Stimulated activated CD8-positive, alpha-beta memory T cell treated with anti-CD3 and anti-CD28 coated beads, Interleukin-2, amount 100 ng/mL, for 48 hours (primary cell): ENCODE measurements at regions not wholly inside any gene's neighbourhood (a gene's known extent, or its start where the extent isn't known, plus 50 kb on each side); places are given as distances from the start of the nearest gene placed in this dataset.

Source experiments
- DNase-seq, 2 donors: peaks; one replicate each; pipeline ENCODE4 v3.0.0-alpha.2; 2020; ENCODE audit warnings: low read depth in 2 of 2

DNA sequence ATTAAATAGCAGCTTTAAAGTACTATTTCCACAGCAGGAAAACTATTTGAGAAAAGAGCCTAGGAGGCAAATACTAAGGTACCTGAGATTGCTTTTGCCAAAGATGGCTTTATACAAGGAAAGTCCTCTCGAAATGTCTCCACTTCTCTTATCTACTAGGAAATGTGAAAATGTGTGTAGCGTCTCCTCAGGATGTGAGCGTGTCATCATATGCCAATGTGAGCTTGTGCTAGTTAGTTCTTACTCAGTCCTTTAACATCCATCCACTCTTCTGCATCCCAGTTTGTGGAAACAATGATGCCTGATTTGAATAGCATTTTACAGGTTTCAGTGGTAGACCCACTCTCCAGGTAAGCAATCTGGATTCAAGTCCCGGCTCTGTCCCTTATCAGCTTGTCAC is 421.0 kb downstream of the DYNC2H1 start:
- DNase-seq = no peak

DNA sequence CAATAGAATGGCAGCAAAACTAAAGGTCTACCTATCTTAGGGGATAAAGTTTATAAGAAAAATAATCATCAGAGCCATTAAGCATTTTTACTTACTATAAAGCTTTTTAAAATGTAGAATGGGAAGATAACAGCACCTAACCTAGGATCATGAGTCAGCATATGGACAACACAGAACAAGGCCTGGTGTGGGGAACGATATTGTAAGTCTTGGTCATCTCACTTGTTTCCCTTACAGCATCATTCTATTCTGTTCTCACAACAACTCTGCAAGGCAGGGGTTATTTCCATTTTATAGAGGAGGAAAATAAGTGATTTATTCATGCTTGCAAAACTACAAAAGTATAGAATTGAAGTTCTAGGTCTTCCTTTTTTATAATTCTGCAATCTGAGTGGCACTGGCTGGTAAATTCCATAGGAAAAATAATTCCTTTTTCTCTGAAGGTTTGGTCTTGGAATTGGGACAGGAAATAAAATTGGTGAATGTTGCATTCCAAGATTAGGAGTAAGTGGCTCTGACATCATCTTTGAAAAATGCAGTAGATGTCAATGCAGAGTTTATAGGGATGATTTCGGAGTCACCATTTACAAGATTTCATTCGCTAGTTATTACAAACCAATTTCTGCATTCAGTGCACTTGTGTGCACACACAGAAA is 423.0 kb downstream of the DYNC2H1 start:
- DNase-seq = no peak

DNA sequence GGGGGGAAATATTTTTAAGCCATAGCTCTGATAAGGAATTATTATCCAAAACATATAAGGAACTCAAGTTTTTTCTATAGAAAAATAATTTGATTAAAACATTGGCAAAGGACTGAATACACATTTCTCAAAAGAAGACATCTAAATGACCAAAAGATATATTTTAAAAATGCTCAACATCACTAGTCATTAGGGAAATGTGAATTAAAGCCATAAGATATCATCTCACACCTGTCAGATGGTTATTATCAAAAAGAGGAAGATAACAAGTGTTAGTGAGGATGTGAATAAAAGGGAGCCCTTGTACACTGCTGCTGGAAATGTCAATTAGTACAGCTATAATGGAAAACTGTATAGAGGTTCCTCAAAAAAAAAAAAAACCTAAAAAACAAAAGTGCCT is 425.0 kb downstream of the DYNC2H1 start:
- DNase-seq = no peak

DNA sequence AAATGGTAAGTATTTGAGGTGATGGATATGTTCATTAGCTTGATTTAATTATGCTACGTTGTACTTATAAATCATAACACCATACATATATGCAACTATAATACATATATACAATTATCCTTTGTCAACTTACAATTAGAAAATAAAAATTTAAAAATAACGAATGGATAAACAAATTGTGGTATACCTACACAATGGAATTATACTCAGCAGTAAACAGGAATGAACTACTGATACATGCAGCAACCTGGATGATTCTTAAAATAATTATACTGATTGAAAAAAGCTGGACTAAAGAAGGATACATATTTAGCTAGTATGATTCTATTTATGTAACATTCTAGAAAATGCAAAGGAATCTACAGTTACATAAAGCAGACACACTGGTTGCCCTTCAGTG is 425.7 kb downstream of the DYNC2H1 start:
- no peak for DNase-seq

DNA sequence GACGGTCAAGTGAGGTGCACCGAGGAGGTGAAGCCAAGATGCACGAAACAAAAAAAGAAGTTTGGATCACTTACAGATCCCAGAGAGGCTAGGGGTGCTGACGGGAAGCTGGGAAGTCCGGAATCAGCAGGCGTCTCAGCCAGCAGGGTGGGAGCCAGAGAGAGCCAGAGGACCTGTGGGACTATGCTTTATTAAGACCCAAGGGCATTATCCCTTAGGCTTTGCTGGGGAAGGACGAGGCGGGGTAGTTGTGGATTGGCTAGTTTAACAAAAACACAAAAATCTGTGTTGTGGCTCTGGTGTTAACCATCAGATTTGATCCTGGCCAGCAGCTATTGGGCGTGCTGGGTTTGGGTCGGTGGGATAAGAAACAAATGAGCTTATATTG is 427.1 kb downstream of the DYNC2H1 start:
- no peak for DNase-seq

DNA sequence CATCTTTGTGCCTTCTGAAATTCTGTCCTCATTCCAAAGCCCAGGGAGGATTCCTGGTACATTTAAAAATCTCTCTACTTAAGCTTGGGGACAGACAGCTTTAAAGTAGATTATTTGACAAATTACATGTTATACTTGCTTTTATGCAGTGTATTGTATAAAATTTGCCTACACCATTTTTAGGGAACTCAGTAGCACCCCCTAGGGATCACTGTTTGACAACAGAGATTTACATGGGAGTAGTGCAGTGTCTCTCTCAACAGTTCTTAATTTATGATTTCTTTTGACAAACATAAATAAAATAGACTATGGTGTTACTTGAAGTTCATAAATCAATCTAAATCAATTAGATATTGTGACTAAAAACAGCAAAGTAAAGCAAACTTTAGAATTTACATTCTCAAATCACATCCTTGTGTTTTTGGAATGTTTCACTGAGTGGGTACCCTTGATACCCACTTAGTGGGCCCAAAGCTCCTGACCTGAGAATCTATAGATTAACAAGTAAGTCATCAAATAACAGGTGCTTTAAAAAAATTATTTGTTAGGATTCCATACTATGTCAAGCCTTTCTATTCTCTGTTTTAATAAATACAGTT is 428.8 kb downstream of the DYNC2H1 start:
- DNase-seq = no peak

DNA sequence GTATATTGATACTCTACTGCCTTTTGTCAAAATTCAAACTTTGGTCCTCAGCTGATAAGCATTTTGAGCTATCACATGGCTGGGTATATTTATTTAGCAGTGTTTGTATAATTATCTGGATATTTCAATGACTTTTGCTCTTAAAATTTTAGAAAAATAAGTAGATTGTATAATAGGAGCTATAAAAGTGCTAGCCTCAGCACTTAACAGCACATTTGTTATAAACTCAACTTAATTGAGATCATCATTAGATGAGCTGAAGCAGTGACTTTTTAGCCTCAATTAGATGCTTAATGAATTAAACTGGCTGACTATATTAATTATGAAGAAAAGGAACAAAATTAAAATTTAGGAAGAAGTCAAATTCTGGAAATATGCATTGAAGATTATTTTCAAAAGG is 429.9 kb downstream of the DYNC2H1 start:
- DNase-seq = no peak

DNA sequence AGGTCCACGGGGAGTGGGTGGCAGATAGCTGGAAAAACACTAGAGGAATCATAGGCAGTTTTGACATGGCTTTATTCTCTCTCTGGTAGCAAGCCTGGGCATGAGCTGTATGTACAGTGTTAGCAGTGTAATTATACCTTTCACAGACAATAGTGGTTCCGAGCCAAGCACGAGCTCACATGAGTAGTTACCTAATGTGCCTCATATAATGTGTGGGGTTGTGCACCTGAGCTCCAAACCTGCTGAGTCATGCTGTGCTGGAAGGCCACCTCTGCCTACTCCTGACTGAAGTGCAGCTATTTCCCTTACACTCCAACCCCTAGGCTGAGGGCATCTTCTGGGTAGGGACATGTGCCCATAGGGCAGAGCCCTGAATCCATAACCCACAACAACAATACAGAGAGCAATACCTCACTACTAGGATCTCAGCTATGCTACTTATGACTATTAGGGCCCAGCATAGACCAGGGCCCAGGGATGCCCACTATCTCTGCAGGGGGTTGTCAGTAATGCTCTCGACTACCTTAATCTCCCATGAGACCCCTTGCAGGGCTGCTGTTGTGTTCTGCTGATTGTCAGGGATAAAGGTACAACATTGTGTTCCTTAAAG is 432.1 kb downstream of the DYNC2H1 start:
- DNase-seq = no peak

DNA sequence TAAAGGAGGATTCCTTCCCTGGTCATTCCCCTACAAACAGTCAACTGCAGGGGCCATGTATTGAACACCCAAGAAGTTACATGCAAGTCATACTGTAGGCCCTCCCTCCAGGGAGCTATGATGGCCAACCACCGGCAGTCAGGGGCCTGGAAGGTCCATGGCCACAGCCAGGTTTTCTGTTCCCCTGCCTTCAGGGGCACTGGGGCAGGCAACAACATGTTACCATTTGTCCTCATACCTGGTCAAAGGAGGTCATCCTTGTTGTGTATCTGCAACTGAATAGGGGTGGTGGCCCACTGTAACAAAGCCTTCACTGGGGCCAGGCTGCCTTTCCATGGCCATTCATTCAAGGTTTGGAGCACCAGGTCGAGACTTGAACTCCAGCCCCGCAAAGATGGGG is 433.6 kb downstream of the DYNC2H1 start:
- no peak for DNase-seq

DNA sequence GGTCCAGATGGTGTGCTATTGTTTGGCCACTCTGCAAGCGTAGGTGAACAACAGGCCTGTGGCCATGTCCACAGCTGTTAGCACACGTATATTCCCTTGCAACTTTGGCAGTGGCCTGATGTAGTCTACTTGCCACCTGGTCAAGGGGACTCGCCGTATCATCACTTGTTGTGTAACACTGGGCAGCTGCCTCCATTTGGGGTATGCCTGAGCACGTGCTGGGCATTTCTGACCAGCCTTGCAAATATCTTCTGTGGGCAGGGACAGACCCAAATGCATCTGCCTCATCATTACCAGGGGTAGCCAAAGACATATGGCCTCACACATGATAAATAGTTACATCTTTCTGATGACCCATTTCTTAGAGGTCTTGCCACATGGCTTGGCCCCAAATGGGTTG is 434.2 kb downstream of the DYNC2H1 start:
- no peak for DNase-seq

DNA sequence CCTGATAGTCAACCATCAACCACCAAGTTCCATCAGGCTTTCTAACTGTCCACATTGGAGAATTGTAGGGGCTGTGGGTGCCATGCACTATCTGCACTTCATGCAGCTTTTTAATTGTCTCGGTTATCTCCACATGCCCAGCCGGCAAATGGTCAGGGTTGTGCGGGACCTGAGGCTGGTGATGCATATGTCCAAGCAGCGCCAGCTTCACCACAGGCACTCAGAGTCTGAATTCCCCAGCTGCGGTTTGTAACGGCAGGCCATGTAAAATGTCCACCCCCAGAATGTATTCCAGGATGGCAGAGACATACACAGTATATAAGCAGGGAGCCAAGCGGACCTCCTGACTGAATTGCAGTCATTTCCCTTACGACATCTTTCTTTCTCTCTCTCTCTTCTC is 435.6 kb downstream of the DYNC2H1 start:
- DNase-seq = no peak

DNA sequence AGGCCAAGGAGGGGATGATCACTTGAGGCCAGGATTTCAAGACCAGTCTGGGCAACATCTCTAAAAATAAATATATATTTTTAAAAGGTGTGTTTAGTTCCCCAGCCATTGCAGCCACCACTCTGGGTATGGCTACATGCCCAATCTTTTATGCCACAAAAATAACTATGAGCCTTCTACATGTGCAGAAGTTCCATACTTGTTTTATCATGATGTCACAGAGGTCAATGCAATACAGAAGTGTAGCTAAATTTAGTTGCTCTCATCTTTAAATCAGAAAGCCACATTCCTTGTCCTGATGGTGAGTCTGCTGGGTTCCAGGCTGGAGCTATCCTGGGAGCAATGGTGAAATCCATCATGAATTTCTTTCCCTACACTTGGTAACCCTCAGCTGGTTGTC is 436.3 kb downstream of the DYNC2H1 start:
- no peak for DNase-seq

DNA sequence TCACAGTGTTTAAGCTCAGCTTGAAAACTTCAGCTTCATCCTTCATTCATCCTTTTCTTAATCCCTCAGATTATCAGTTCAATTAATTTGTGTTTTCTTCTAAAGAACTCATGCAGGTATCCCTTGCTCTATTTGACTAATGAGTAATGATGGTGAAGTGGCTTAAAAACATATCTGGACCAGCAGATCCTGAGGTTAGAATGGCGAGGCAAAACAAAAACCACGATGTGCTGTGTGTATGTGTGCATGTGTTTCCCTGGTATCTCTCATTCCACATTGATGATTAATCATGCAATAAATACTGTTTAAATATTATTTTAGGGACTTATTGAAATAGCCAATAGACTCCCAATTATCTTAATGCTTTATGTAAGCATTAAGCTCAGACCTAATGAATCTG is 437.0 kb downstream of the DYNC2H1 start:
- DNase-seq = no peak

DNA sequence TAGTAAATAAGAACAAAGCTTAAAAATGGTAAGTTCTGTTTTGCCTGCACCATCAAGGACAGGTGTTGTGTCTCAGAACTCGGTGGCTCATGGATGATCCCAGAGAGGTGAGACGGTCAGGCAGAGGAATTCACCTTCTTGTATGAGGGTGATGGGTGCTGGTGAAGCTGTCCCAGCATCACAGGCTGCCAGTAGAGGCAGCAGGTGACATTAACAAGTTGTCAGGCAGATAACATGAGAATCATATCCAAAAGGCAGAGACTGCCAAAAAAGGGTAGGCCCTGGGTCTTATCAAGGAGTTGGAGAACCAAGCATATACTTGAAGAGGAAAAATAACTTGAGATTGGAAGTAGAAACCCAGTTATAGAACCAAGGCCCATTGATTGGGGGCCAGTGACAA is 437.8 kb downstream of the DYNC2H1 start:
- no peak for DNase-seq

DNA sequence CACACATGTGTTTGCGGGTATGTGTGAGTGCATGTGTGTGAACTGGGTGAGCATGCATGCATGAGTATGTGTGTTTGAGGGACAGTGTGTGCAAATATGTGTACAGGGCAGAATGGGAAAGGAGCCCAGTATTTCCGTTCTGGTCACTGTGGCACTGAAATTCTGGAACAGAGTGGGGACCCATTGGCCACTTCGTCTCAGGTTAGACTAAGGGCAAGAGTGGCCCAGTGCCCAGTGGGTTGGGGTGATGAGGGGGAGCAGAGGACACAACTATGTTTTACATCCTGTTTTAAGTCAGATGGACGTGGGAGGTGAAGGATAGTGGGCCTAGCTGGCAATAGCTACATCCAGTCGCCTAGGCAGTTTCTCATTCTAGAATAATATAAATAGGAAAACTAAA is 438.5 kb downstream of the DYNC2H1 start:
- no peak for DNase-seq

DNA sequence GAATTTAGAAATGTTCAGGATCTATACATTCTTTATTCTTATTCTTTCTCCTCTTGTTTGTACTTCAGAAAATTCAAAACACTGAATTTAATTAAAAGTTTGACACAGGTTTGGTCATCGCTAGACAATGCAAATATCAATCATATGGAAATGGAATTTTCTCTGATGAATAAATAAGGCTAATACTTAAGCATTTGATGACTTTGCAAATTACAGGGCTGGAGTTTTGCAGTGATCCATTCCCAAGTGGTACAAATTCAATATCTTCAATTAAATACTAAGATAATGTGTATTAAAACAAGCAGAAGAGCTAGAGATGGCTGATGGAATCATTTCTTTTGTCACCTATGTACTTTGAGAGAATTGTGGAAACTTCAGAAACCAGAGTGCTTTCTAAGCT is 439.6 kb downstream of the DYNC2H1 start:
- no peak for DNase-seq

DNA sequence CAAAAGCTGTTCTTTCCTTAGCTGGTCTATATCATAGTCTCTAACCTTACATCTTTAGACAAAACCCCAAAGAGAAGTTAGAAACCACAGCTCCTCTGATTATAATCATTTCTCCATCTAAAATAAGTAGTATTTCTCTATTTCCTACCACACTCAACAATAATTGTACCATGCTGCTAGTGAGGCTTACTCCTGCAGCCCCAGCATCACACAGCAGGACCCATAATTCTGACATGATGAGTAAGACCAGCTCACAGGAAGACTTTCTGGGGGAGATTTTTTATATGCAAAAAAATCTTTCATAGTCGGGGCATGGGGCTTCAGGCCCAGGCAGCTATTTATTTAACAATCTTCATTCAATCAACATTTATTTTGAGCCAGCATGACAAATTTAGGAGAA is 441.6 kb downstream of the DYNC2H1 start:
- DNase-seq = no peak

DNA sequence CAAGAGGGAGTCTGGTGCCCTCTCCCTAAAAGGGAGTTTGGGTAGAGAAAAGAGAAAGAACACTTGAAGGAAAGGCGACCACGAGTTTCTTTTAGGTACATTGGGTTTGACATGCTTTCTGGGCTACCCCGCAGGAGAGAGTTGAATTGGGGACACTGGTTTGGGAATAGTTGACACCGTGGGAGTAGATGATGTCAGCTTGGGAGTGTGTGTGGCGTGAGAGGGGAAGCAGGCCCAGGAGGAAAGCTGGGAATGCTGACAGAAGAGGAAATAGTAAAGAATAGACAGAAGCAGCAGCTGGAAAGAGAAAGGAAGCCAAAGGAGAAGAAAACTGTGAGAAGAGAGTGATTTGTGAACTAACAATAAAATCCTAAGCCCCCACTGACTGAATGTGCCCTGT is 442.9 kb downstream of the DYNC2H1 start:
- no peak for DNase-seq

DNA sequence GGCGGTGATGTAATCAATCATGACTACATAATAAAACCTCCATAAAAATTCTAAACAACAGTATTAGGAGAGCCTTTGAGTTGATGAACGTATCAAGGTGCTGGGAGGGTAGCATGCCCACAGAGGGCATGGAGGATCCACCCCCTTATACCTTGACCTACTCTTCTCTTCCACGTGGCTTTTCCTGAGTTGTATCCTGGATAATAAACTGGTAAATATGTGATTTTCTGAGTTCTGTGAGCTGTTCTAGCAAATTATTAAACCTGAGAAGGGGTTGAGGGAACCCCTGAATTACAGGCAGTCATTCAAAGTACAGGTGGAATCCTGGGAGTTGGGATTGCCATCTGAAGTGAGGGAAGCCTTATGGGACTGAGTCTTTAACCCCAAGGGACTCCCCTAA is 446.9 kb downstream of the DYNC2H1 start:
- no peak for DNase-seq

DNA sequence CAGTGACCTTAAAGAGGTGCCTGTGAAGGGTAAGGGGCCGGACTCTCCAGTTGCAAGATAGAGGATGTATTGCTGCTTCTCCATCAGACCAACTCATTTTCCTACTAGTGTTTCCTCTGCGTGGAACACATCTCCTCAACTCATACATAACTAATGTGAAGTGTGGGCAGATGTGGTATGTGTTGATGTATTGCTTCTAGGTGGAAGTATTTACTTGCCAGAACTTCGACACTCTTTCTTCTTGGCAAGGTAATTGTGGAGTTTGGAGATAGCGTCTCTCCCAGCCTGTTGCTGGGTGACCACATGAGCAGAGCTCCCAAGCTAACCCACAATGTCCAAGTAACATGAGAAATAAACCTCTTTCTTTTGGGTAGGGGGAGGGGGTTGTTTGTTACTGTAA is 456.9 kb downstream of the DYNC2H1 start:
- no peak for DNase-seq

DNA sequence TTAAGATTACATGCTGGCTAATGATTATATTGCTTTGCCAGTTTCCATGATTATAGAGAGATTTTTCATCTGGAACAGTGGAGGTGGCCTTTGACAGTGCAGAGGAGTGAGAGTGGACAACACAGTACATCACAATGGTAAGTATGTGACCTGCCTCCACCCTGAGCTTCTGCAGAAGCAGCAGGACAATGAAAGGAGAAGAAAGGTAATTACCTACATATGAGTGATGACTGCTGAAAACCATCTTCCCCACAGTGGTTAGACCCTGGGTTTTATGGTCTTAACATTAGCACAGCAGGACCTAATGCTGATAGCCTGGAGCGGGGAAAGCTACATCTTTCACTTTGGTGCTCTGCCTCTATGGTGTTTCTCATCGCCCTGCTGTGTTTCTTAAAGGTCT is 454.7 kb upstream of the DDI1 start:
- DNase-seq = no peak

DNA sequence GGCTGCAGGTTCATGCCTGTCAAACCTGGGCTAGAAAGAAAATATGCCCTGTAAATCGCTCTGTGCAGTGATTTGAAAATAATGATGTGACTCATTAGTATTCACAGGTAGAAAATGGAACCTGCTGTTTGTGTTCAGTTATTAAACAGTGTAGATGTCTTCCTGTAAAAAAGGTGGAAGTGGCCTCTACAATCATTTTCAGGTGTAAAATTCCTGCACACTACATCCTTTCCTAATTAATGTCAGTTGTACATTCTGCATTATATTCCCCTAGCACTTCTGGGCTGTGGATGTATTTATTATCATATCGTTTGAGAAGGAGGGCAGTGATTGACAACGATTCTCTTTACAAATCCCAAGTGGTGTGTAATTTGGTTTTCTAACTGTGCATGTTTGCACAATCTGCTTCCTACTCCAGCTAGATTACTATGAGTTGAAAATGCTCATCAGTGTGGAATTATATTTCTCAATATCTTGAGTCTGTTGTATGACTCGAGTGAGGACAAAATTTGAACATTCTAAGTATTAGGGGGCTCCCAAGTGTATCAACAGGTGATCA is 454.0 kb upstream of the DDI1 start:
- no peak for DNase-seq

DNA sequence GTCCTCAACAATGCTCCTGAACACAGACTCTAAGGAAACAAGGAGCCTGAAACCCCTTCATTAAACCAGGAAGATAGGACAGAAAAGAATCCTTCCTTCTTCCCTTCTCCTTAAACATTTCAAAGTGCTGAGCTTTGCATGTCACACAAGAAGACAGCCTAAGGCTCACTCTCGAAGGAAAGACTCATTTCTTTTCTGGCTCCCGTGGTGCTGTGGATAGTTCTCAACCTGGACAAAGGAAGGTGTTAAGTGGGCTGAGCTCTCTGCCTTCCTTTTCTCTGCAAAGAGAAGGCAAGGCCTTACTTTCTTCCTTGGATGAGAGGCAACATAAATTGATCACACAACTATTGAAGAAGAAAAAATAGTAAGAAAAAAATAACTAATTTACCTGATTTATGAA is 452.4 kb upstream of the DDI1 start:
- DNase-seq = no peak
